Nephron (organoid): ENCODE measurements at regions not wholly inside any gene's neighbourhood (a gene's known extent, or its start where the extent isn't known, plus 50 kb on each side); places are given as distances from the start of the nearest gene placed in this dataset.

Experiments used
- H3K27ac Mint-ChIP-seq, 3 experiments: 2 replicates each; pipeline ENCODE4 v1.8.0; 2020; ENCODE audit warnings: mixed read lengths in 3 of 3, mild to moderate bottlenecking in 2 of 3, moderate library complexity in 1 of 3
- H3K27me3 Mint-ChIP-seq: 2 replicates; pipeline ENCODE4 v1.8.0; 2021; ENCODE audit warnings: low read depth, mild to moderate bottlenecking, moderate library complexity, mixed read lengths
- H3K36me3 Mint-ChIP-seq: 2 replicates; pipeline ENCODE4 v1.8.0; 2020; ENCODE audit warnings: low read depth, mixed read lengths
- H3K4me1 Mint-ChIP-seq: 2 replicates; pipeline ENCODE4 v1.8.0; 2020; ENCODE audit warnings: mixed read lengths
- H3K4me3 Mint-ChIP-seq, 3 experiments: 2 replicates each; pipeline ENCODE4 v1.8.0; 2020; ENCODE audit warnings: mild to moderate bottlenecking in 3 of 3, mixed read lengths in 3 of 3, moderate library complexity in 2 of 3
- H3K9me3 Mint-ChIP-seq: 2 replicates; pipeline ENCODE4 v1.8.0; 2020; ENCODE audit warnings: mixed read lengths
- CTCF ChIP-seq, 3 experiments: fragments of 200-600 bp; sonication (generic); IDR thresholded peaks; one replicate each; pipeline ENCODE4 v1.5.0; 2021; ENCODE audit warnings: antibody characterized with exemption in 3 of 3; ENCODE audit not compliant: unreplicated experiment in 3 of 3

GRCh38 chr14:98181768-98182167 is 1090.2 kb downstream of the BCL11B start:
- TF ChIP-seq CTCF (IDR thresholded peaks at IDR 0.05; ENCODE audit: unreplicated experiment in 3 of 3), result no peak
- H3K4me1 Mint-ChIP-seq, result peaks cover 16% of the 10 kb centered on the region
- no peak overlapping the region for H3K4me3 Mint-ChIP-seq
- peaks cover 14% of the 10 kb centered on the region for H3K27me3 Mint-ChIP-seq
- no peak overlapping the region for H3K27ac Mint-ChIP-seq
- H3K9me3 Mint-ChIP-seq, result no peaks in the 10 kb centered on the region
- H3K36me3 Mint-ChIP-seq, result no peaks in the 10 kb centered on the region

- TF ChIP-seq CTCF (IDR thresholded peaks at IDR 0.05; ENCODE audit: unreplicated experiment in 3 of 3), result no peak
- no peaks in the 10 kb centered on the region for H3K9me3 Mint-ChIP-seq
- H3K27me3 Mint-ChIP-seq, result peaks cover 17% of the 10 kb centered on the region
- no peak overlapping the region for H3K4me3 Mint-ChIP-seq
- H3K27ac Mint-ChIP-seq, result no peak overlapping the region
- no peaks in the 10 kb centered on the region for H3K36me3 Mint-ChIP-seq
- peaks cover 16% of the 10 kb centered on the region for H3K4me1 Mint-ChIP-seq
Observed at GRCh38 chr14:98182393-98183055, 1089.5 kb downstream of the BCL11B start.

- Mint-ChIP-seq H3K27ac (no peak overlapping the region), H3K4me3 (no peak overlapping the region), H3K27me3 (peaks cover 17% of the 10 kb centered on the region), H3K36me3 (no peaks in the 10 kb centered on the region), H3K4me1 (peaks cover 16% of the 10 kb centered on the region), H3K9me3 (no peaks in the 10 kb centered on the region)
- TF ChIP-seq CTCF (IDR thresholded peaks at IDR 0.05; ENCODE audit: unreplicated experiment in 3 of 3), result no peak
Observed at GRCh38 chr14:98183556-98183955, 1088.4 kb downstream of the BCL11B start.

GRCh38 chr14:98184457-98184856 is 1087.5 kb downstream of the BCL11B start:
- Mint-ChIP-seq H3K27ac (no peak overlapping the region), H3K27me3 (peaks cover 20% of the 10 kb centered on the region), H3K4me1 (peaks cover 16% of the 10 kb centered on the region), H3K4me3 (no peak overlapping the region), H3K9me3 (no peaks in the 10 kb centered on the region), H3K36me3 (no peaks in the 10 kb centered on the region)
- TF ChIP-seq CTCF (IDR thresholded peaks at IDR 0.05; ENCODE audit: unreplicated experiment in 3 of 3), result no peak

GRCh38 chr14:98185036-98185435 is 1087.0 kb downstream of the BCL11B start:
- Mint-ChIP-seq H3K36me3 (no peaks in the 10 kb centered on the region), H3K9me3 (no peaks in the 10 kb centered on the region), H3K27me3 (peaks cover 20% of the 10 kb centered on the region), H3K4me1 (peaks cover 16% of the 10 kb centered on the region), H3K27ac (no peak overlapping the region), H3K4me3 (no peak overlapping the region)
- no peak for TF ChIP-seq CTCF (IDR thresholded peaks at IDR 0.05; ENCODE audit: unreplicated experiment in 3 of 3)

- Mint-ChIP-seq H3K27ac (no peak overlapping the region), H3K4me1 (peaks cover 12% of the 10 kb centered on the region), H3K36me3 (no peaks in the 10 kb centered on the region), H3K4me3 (no peak overlapping the region), H3K9me3 (no peaks in the 10 kb centered on the region), H3K27me3 (peaks cover 20% of the 10 kb centered on the region)
- TF ChIP-seq CTCF (IDR thresholded peaks at IDR 0.05; ENCODE audit: unreplicated experiment in 3 of 3), result no peak
Observed at GRCh38 chr14:98186140-98186539, 1085.9 kb downstream of the BCL11B start.
